Chondrocyte (in vitro differentiated cells): ENCODE measurements at regions not wholly inside any gene's neighbourhood (a gene's known extent, or its start where the extent isn't known, plus 50 kb on each side); places are given as distances from the start of the nearest gene placed in this dataset.

Experiments used
- DNase-seq: peaks from one replicate; pipeline ENCODE4 v3.0.0; 2021; ENCODE audit warnings: mixed read lengths, low spot score
- H3K27ac Mint-ChIP-seq: one replicate; pipeline ENCODE4 v1.8.0; 2021; ENCODE audit warnings: mild to moderate bottlenecking, moderate library complexity, mixed read lengths; ENCODE audit not compliant: unreplicated experiment
- H3K27me3 Mint-ChIP-seq: 2 replicates; pipeline ENCODE4 v1.8.0; 2021; ENCODE audit warnings: low read depth, mixed read lengths
- H3K36me3 Mint-ChIP-seq: 2 replicates; pipeline ENCODE4 v1.8.0; 2021; ENCODE audit warnings: low read depth, mixed read lengths
- H3K4me1 Mint-ChIP-seq: 2 replicates; pipeline ENCODE4 v1.8.0; 2021; ENCODE audit warnings: low read depth, mild to moderate bottlenecking, mixed read lengths
- H3K4me3 Mint-ChIP-seq: one replicate; pipeline ENCODE4 v1.8.0; 2021; ENCODE audit warnings: mild to moderate bottlenecking, moderate library complexity, mixed read lengths; ENCODE audit not compliant: unreplicated experiment
- H3K9me3 Mint-ChIP-seq: 2 replicates; pipeline ENCODE4 v1.8.0; 2021; ENCODE audit warnings: low read depth, mixed read lengths
- CTCF ChIP-seq: fragments of 200-600 bp; sonication (generic); IDR thresholded peaks from 2 replicates; pipeline ENCODE4 v1.5.0; 2021; ENCODE audit warnings: antibody characterized with exemption, mild to moderate bottlenecking, moderate library complexity

DNA sequence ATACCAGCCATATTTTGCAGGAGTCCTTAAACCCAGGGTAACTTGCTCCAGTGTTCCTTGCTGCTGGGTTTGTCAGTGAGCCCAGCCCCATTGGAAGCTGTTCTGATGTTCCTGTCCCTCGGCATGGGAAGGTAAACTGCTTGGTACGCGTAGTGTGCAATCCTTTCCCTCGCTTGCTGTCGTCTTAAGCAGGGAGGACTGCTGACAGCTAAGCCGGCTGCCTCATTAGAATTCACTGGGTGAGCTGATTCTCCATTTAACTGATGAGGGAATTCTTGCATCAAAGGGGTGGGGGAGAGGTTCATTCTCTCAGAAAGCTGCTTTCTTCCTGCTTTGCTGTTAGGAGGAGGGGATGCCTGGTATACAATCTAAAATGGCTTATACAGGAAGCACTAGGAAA, 164.6 kb downstream of the MID1IP1 start:
- Mint-ChIP-seq H3K27me3 (no peaks in the 10 kb centered on the region), H3K27ac (no peak overlapping the region), H3K9me3 (peaks cover 8% of the 10 kb centered on the region), H3K4me1 (no peaks in the 10 kb centered on the region), H3K36me3 (no peaks in the 10 kb centered on the region), H3K4me3 (no peak overlapping the region)
- no peak for DNase-seq
- TF ChIP-seq CTCF = no peak

- Mint-ChIP-seq H3K27me3 (no peaks in the 10 kb centered on the region), H3K4me3 (no peak overlapping the region), H3K27ac (no peak overlapping the region), H3K9me3 (peaks cover 8% of the 10 kb centered on the region), H3K4me1 (peaks cover 2% of the 10 kb centered on the region), H3K36me3 (no peaks in the 10 kb centered on the region)
- TF ChIP-seq CTCF = no peak
- DNase-seq = no peak
Measured at GRCh38 chrX:38968344-38969216, 167.3 kb downstream of the MID1IP1 start.

DNA sequence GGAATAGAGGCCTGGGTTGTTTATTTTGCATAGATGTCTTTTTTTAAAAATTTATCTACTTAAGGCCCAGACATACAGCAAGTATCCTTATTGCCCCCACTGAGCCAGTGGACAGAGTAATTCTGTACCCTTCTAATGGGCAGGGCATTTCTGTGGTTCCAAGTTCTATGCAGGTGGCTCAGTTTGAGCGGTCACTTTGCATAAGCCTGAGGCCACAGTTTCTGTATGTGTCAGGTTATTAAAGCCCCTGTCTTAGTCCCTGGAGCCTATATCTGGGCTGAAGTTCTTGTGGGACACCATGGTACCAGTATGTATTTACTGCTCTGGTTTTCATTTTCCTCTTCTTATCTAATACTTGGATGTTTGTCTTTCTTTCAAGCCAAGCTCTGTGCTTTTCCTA, 168.8 kb downstream of the MID1IP1 start:
- DNase-seq = no peak
- Mint-ChIP-seq H3K4me3 (no peak overlapping the region), H3K27me3 (no peaks in the 10 kb centered on the region), H3K36me3 (no peaks in the 10 kb centered on the region), H3K9me3 (peaks cover 2% of the 10 kb centered on the region), H3K4me1 (peaks cover 2% of the 10 kb centered on the region), H3K27ac (no peak overlapping the region)
- no peak for TF ChIP-seq CTCF

DNA sequence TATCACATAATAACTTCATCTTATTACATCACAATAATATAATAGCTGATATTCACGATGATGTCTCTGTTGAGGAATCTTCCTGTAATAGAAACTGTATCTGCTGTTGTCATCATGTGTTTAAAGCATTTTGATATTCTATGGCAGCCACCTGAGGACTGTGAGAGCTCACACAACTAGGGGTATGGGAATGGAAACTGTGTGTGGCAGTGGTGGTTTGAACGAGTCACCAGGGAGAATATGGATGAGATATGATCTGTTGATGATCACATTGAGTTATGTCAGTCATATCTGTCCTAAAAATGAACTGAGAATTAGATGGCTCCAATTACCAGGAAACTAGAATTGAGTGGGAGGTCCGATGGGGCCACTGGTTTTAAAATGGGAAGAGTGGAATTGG, 169.6 kb downstream of the MID1IP1 start:
- H3K9me3 Mint-ChIP-seq = peaks cover 2% of the 10 kb centered on the region
- no peak overlapping the region for H3K27ac Mint-ChIP-seq

DNA sequence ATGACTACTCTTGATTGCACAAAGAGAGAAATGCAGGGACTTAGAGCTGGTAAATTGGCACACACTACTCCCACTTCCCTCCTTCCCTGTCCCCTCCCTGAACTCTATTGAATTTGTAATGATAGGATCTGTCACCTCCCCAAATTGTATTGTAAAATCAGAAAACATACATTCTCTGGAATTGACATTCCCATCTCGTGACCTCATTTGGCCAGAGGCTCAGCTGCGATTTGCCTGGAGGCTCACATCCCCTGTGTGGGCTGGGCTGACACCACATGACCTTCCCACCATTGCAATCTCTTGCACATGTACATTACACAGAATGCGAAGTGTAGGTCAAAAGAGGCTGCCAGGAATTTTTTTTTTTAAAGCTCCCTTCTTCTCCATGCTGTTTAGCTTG, 172.1 kb downstream of the MID1IP1 start:
- peaks cover 2% of the 10 kb centered on the region for H3K4me1 Mint-ChIP-seq
- no peak for DNase-seq
- H3K4me3 Mint-ChIP-seq = no peak overlapping the region
- H3K27me3 Mint-ChIP-seq = no peaks in the 10 kb centered on the region
- H3K27ac Mint-ChIP-seq = no peak overlapping the region
- no peak for TF ChIP-seq CTCF
- no peaks in the 10 kb centered on the region for H3K36me3 Mint-ChIP-seq
- H3K9me3 Mint-ChIP-seq = peaks cover 3% of the 10 kb centered on the region

More for the DNA sequence above, 169.6 kb downstream of the MID1IP1 start:
- TF ChIP-seq CTCF = no peak
- H3K27me3 Mint-ChIP-seq = no peaks in the 10 kb centered on the region
- no peak for DNase-seq
- H3K4me3 Mint-ChIP-seq = no peak overlapping the region
- peaks cover 2% of the 10 kb centered on the region for H3K4me1 Mint-ChIP-seq
- H3K36me3 Mint-ChIP-seq = no peaks in the 10 kb centered on the region
